Mucosa of descending colon (tissue), 3 donors: ENCODE measurements at regions not wholly inside any gene's neighbourhood (a gene's known extent, or its start where the extent isn't known, plus 50 kb on each side); places are given as distances from the start of the nearest gene placed in this dataset.

Source experiments
- ATAC-seq: fragments of 200-7000 bp; cut with Tn5 transposase; one replicate; pipeline ENCODE4 v1.9.1; 2020; ENCODE audit warnings: mild to moderate bottlenecking, moderate library complexity
- DNase-seq, 3 donors: peaks; one replicate each; pipeline ENCODE4 v3.0.0-alpha.2; 2020
- H3K36me3 ChIP-seq: fragments of 200-600 bp; one replicate; pipeline ENCODE4 v1.8.0; 2021; ENCODE audit warnings: low read depth, mild to moderate bottlenecking
- H3K4me1 ChIP-seq: fragments of 200-600 bp; one replicate; pipeline ENCODE4 v1.8.0; 2021; ENCODE audit warnings: low read depth, mild to moderate bottlenecking
- H3K4me3 ChIP-seq: fragments of 200-600 bp; one replicate; pipeline ENCODE4 v1.8.0; 2021; ENCODE audit warnings: mild to moderate bottlenecking
- H3K9me3 ChIP-seq: fragments of 200-600 bp; one replicate; pipeline ENCODE4 v1.8.0; 2021; ENCODE audit warnings: mild to moderate bottlenecking
- CTCF ChIP-seq: fragments of 200-600 bp; IDR thresholded peaks from one replicate; pipeline ENCODE4 v1.8.0; 2022; ENCODE audit warnings: antibody characterized with exemption, mild to moderate bottlenecking
- intact Hi-C, 2 donors: fragments of 100-400 bp; cut with DNase I in 1 of 2; cut with micrococcal nuclease in 1 of 2; formaldehyde crosslinking; loops; one replicate each; pipeline versions ENCODE4 v1.11.0 to v1.11.1; 2022; cut with DNase I, micrococcal nuclease
- donor health status: DM: no; HTN: no; CAD: no; lungs with moderate emphysema.
- donor health status: DM: no; HTN: no; CAD: no.
- donor health status: DM: no; HTN: yes; CAD: no.

- Histone ChIP-seq H3K4me1 (no peaks in the 10 kb centered on the region), H3K4me3 (no peak overlapping the region), H3K36me3 (no peaks in the 10 kb centered on the region), H3K9me3 (no peaks in the 10 kb centered on the region)
- no peak for TF ChIP-seq CTCF
- DNase-seq (no peak), ATAC-seq (no peak)
- intact Hi-C loops, result no loop called here
Observed at GRCh38 chr12:111022386-111022785, 102.0 kb upstream of the MYL2 start.

- ATAC-seq, result no peak
- Histone ChIP-seq H3K4me1 (no peaks in the 10 kb centered on the region), H3K9me3 (no peaks in the 10 kb centered on the region), H3K36me3 (no peaks in the 10 kb centered on the region), H3K4me3 (no peak overlapping the region)
- DNase-seq, result no peak
- no peak for TF ChIP-seq CTCF
- intact Hi-C loops, result no loop called here
Observed at GRCh38 chr12:111014547-111014946, 94.2 kb upstream of the MYL2 start.

GRCh38 chr12:111012918-111013317, 92.5 kb upstream of the MYL2 start:
- H3K4me3 ChIP-seq, result no peak overlapping the region
- intact Hi-C loops, result no loop called here
- no peak for ATAC-seq

GRCh38 chr12:111011999-111012600, 91.7 kb upstream of the MYL2 start:
- Histone ChIP-seq H3K4me1 (no peaks in the 10 kb centered on the region), H3K4me3 (no peak overlapping the region), H3K9me3 (no peaks in the 10 kb centered on the region), H3K36me3 (no peaks in the 10 kb centered on the region)
- DNase-seq (no peak), ATAC-seq (no peak)
- intact Hi-C loops, result no loop called here
- no peak for TF ChIP-seq CTCF

More at GRCh38 chr12:111012918-111013317, 92.5 kb upstream of the MYL2 start:
- Histone ChIP-seq H3K36me3 (no peaks in the 10 kb centered on the region), H3K9me3 (no peaks in the 10 kb centered on the region), H3K4me1 (no peaks in the 10 kb centered on the region)
- no peak for DNase-seq
- TF ChIP-seq CTCF, result no peak

- no peak overlapping the region for H3K4me3 ChIP-seq
- no peaks in the 10 kb centered on the region for H3K4me1 ChIP-seq
- ATAC-seq (no peak), DNase-seq (no peak)
- no peaks in the 10 kb centered on the region for H3K36me3 ChIP-seq
- no peaks in the 10 kb centered on the region for H3K9me3 ChIP-seq
- intact Hi-C loops, result no loop called here
- no peak for TF ChIP-seq CTCF
Observed at GRCh38 chr12:111010916-111011657, 90.7 kb upstream of the MYL2 start.
